ENCODE measurements at regions not wholly inside any gene's neighbourhood (a gene's known extent, or its start where the extent isn't known, plus 50 kb on each side); places are given as distances from the start of the nearest gene placed in this dataset.
"Not testable (repeated sequence)": the region's sequence is repeated elsewhere in the genome, so short reads cannot be mapped to it uniquely, and the experiment has no call there.

DNA sequence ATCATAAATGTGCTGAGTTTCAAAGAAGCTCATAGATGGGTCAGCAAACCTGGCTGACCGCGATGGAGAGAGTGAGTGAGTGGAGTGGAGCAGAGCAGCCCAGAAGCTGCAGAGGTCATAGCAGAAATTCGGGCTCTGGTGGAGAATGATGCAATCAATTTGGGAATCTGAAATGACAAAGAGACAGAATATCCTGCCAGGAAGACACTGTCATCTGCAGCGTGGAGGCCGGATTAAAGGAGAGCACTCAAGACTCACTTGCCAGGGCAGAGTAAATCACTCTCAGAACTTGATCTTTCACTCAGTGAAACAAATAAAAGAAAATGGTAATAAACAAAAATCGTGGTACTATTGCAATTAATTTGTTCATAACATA is 109.6 kb upstream of the RREB1 start:
- DNase-seq: no peak

DNA sequence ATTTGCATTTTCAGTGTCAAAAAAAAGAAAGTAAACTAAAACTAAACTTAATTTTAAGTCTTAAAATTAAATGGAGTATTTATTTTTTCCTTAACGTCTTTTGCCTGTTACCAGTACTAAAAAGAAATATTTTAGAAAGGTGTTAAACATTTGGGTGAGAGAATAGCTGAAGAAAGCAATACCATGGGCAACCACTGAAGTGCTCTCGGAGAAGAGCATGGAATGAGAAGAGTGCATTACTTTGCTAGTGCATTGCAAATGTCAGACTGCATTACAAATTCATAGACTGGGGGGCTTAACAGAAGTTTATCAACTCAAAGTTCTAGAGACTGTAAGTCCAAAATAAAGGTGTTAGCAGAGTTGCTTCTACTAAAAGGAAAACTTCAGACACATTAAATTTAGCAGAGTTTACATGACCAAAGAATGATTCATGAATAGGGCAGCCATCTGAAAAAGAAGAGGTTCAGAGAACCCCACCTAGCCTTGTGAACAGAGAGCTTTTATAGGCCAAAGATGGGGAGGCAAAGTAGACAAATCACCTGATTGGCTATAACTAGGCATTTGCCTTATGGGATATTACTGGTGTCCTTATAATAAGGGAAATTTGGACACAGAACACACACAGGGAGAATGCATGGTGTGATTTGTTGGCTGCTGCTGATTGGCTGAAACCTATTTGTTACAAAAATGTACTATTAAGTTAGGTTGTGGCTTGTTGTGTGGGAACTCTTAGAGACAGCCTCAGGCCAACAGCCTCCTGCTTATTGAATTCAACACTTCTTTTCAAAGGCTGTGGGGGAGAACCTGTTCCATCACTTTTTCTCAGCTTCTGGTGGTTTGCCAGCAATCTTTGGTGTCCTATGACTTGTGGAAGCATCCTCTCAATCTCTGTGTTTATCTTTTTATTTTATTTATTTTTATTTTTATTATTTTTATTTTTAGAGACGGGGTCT is 106.7 kb upstream of the RREB1 start:
- DNase-seq: no peak

DNA sequence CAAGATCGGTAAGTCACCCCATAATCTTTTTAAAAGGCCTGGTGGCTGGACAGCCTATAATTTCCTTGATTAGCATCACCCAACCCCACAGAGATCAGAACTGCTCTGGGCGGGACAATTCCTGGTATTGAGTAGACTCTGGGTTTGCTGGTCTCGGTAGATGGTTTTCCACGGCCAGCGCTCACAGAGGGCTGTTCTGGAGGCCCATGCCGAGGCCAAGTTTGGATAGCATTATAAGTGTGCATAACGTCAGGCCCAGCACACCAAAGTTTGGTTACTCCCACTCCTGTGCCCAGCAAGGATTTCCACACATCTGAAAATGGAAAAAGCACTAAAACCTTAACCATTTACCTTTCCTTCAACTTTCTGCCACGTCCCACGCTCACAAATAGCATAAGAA is 104.7 kb upstream of the RREB1 start:
- no peak for DNase-seq

DNA sequence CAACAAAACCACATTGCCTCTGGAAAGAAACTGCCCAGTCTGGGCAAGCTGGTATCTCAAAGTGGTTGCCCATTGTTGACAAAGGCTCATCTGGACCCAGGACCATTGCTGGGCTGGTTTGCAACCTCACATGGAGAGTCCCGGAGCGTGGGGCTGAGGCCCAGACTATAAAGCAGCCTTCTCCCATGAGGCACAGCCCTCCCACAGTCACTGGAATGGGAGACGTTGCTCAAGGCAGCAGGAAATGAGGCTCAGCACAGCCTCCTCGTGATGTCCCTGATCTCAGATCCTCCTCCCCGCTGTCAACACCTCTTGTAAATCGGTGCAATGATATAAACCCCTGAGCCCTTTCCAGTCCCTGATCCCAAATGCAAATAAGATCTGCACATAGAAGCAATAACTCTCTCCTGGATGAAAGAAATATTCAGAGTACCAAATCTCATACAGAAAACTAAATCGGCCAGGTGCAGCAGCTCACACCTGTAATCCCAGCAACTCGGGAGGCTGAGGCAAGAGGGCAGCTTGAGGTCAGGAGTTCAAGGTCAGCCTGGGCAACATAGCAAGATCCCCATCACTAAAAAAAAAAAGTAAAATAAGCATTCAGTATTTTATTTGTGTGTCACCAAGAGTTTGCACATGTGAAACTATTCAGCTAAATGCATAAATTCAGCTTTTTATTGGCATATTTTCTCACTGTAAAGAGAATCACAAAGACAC is 103.0 kb upstream of the RREB1 start:
- no peak for DNase-seq

DNA sequence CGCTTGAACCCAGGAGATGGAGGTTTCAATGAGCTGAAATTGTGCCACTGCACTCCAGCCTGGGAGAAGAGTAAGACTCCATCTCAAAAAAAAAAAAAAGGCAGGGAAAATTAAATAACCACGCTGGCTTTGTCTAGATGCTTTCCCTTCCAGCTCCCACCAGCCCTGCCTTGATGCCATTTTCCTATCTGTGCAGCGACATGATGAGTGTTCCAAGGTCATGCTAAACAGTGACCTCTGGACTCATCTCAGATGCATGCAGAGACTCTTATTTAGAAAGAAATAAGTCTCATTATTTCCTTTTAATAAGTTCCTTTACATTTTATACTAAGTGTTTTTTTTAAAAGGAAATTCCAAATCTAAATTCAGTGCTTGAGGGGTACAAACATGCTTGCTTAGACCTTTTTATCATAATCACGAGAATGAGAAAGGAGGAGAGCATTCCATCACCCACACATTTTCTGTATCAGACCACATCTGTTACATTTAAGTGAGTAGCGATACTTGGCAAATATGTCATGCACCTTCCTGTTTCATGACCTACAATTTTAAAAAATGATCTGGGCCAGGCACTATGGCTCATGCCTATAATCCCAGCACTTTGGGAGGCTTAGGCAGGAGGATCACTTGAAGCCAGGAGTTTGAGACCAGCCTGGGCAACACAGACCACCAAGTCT is 101.1 kb upstream of the RREB1 start:
- no peak for DNase-seq

DNA sequence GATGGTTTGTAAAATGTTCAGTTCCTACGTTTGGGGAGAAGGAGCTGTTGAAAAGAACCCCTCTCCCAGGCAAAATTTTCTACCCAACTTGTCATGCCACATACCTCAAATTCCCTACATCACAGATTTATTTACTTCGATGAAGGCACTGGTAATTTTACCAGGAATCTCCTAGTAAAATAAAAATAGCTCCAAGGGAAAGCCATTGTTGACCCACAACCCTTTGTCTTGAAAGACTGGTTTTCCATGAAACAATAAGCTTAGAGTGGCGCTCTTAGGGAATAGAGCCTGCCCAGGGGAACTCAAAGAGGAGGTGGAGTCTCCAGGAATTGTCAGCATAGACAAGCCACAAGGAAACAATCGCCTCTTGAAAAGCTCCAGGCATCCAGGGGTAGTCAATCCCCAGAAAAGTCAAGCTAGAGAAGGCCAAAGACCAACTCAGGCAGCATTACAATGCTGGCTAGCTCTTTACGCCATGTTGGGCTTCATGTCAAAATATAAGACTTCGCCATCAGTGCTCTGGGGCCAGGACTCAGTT is 99.2 kb upstream of the RREB1 start:
- DNase-seq: no peak

DNA sequence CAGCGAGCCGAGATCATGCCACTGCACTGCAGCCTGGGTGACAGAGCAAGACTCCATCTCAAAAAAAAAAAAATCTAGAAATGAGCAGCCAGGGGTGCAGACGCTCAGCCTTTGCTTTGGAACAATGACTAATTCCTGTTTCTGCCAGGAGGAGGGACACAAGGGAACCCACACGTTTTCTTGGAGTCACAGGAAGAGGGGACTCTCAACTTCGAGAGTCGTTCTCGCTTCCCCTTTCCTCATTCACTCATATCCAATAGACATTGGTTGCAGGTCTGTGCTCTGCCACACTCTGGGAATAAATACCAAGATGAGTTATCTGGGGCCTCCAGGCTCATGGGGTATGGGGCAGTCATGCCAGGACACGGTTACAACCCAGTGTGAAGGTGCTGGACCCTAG is 91.5 kb upstream of the RREB1 start:
- DNase-seq: no peak

DNA sequence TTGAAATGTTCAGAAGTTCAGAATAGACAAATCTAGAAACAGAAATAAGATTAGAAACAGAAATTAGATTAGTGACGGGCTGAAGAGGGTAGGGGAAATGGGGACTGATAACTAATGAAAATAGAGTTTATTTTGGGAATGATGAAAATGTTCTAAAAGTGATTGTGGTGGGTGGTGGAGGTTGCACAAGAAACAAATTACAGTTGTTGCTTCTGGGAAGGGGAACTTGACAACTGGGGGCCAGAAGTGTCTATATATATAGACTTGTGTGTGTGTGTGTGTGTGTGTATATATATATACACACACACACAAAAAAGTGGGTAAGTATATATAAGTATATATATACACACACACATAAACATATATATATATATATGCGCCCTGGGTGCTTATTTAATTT is 86.5 kb upstream of the RREB1 start:
- no peak for DNase-seq

DNA sequence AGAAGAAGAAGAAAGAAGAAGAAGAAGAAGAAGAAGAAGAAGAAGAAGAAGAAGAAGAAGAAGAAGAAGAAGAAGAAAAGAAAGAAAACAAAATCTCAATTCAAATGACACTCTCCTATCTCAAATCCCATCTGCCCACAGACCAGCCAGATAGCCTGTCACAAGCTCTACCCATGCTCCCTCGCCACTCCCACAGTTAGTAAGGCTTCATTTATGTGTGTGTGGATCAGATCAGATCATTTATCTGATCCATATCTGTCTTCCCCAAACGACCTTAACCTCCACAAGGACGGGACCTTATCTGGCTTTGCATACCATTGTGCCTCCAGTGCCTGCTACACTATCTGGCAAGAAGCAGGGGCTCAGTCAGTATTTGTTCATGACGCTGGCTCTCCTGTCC is 81.9 kb upstream of the RREB1 start:
- DNase-seq: no peak

DNA sequence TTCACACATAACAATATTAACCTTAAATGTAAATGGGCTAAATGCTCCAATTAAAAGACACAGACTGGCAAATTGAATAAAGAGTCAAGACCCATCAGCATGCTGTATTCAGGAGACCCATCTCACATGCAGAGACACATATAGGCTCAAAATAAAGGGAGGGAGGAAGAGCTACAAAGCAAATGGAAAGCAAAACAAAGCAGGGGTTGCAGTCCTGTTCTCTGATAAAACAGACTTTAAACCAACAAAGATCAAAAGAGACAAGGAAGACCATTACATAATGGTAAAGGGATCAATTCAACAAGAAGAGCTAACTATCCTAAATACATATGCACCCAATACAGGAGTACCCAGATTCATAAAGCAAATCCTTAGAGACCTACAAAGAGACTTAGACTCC is 78.8 kb upstream of the RREB1 start:
- DNase-seq: not testable (repeated sequence)

DNA sequence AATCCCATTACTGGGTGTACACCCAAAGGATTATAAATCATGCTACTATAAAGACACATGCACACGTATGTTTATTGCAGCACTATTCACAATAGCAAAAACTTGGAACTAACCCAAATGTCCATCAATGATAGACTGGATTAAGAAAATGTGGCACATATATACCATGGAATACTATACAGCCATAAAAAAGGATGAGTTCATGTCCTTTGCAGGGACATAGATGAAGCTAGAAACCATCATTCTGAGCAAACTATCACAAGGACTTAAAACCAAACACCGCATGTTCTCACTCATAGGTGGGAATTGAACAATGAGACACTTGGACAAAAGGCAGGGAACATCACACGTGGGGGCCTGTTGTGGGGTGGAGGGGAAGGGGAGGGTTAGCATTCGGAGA is 76.8 kb upstream of the RREB1 start:
- not testable (repeated sequence) for DNase-seq

DNA sequence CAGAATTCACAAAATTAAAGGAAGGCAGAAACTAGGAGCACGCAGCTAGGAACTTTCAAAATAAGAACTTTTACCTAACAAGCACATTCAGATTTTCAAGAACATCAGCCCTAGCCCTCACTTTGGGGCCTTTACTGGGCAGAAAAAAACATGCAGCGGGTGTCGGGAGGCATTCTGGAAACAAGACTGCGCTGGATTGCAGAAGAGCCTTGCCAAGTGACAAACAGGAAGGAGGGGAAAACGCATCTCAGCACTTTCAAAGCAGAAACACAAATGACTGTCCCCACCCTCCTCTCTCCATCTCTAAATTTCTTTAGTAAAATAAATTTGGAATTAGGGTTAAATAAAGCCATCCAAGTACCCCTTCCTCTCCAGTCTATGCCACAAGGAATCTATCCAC is 74.6 kb upstream of the RREB1 start:
- no peak for DNase-seq

DNA sequence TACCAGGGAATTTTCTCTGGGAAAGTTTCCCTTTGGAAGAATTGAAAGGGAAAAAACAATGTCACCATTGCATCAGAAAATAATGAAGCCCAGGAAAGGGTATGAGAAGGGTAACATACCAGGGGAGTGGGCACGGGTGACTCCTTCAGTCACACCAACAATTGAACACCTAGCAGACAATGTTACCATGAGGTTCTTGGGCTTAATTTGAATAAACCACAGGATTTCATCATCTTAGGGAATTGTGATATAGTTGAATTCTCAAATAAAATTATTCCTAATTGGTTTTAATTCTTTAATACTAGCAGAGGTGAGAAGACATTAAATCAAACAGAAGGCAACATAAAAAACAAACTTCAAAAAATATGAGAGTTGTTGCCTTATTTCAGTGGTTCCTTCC is 73.7 kb upstream of the RREB1 start:
- DNase-seq: no peak

DNA sequence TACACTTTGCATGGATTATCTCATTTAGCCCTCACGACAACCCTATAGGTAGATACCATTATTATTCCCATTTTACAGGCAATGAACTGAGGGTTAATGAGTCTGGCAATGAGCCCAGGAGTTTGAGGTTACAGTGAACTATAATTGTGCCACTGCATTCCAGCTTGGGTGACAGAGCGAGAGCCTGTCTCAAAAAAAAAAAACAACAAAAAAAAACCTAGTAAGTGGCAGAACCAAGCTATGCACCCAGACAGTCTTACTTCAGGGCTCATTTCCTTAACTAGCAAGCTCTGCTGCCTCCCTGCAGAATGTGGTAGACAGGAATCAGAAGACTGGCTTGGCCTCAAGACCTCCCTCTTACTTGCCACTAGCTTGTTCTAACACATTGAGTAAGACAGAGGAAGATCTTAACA is 71.9 kb upstream of the RREB1 start:
- no peak for DNase-seq

DNA sequence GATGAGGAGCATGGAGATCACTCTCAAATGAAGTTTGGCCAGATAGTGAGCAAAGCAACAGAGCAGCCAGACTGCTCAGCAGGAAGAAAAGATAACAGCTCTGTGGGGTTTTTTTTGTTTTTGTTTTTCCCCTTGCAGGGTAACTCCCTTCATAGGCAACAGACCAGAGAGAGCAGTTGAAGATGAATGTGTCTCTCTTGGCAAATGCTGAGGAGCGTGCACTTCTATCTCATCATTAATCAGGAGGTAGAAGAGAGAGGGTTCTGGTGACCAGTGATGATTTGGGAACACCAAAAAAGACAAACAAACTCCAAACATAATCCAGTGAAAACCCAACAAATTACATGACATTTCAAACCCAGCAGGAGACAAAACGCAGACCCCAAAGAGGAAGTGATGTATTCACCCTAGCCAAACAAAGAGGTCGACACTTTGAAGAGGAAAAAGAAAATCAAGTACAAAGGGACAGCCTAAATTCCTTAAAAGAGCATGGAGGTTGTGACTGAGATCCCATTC is 66.2 kb upstream of the RREB1 start:
- DNase-seq: no peak

DNA sequence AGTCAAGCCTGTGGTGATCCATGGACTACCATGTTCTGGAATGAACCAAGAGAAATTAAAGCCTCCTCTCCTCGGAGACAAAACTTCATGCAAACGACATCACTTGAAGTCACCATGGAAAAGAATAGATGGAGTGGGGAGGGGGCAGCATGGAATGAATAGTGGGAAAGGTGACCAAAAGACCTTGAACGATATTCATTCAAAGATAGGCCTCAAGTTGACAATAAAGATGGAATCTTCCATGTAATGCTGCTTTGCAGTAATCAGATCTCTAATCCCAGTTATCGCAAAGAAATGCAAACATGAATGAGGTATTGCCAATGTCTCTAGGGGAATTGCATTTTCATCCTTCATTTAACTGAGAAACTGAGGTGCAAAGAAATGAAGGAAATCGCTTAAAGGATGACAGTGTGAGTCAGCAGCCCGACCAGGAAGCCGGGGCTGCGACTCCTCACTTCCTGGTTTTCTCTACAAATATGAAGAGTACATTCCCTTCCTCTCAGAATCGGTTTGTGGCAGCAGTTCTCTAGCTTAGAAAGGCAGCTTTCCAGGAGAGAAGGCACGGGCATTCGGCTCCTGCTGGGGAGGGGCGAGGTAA is 65.6 kb upstream of the RREB1 start:
- DNase-seq: peak in 1 of 58 donors; percentile 20

DNA sequence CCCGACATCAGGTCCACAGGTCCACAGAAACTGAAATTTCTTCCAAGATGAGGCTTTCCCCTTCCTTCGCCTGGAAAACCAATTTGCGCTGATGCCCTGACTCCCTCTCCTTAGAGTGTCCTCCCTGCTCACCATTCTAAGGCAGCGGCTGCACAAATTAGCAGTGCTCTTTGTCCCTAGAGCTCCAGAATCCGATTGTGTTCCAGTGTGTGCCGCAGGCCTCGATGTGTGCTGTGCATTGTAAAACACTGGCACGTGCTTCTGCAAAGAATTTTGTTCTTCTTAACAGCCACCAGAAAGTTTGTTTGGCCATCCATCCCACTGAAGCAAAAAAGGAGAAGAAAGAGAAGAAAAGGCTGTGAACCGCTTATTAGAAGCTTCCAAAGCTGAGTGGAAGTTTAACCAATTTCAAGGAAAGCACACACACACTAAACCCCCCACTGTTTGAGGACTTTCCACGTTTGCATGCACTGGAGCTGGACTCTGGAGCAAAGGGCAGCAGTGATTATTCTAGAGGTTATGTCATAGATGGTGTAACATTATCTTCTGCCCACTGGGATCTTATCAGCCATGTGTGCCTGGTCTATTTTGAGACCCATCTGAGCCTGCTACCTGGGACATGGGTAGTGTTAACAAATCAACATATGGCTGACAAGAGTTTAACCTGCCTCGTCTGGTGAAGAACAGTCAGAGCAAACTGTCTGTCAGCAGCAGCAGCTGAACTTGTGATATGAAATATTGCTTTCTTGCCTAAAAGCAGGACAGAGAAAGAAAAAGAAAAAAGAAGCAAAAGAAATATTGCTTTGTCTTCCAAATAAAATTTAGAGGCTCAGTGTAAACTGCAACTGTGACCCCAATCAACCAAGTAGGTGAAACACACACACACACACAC is 64.9 kb upstream of the RREB1 start:
- no peak for DNase-seq

DNA sequence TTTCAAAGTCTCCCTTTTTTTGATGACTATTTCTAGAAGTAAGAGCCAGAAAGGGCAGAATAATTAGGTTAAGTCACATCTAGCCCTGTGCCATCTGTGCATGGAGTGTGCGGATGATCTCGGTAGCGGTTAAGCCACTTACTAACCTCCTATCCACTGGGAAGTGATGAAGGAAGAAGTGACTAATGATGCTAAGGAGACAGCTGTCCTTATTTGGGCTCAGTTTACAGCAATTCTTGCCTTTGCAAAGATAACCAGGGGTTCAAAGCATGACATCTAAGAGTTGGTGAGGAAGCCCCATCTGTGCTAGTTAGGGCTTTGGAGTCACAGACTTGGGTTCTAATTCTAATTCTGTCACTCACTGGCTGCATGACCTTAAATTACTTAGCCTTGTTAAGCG is 62.4 kb upstream of the RREB1 start:
- DNase-seq: no peak

DNA sequence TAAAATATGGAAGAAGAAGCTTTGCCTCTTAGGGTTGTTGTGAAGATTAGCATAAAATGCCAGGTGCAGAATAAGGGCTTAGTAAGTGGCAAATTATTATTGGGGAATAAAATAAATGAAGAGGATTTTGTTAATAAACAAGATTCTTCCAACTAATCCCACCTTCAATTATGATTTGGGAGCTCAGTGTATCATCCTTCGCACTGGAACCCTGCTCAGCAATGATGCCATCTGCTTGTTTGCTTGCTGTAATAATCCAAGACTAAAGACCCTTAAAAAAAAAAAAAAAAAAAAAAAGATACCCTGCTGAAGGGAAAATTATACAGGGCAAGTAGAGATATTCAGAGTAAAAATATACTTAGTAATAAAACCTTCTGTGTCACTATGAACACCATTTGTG is 62.0 kb upstream of the RREB1 start:
- DNase-seq: no peak

DNA sequence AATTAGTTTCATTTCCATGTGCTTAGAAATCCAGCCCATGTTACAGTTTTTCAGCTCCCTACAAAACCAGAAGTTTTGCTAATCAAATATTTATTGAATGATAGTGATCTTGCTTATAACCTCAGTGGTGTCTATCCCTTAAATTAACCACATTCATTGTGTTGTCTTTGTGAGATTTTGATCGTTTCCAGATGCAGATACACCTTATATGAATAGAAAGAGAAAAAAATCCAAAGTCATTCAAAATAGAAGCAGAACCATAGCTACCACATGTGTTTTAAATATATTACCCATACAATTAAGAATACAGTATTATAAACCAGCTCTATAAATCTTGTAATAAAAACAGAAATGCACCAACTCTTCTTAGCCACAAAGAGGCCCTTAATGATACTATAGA is 60.6 kb upstream of the RREB1 start:
- DNase-seq: no peak
